Fibroblast of the aortic adventitia (primary cell): ENCODE measurements at regions not wholly inside any gene's neighbourhood (a gene's known extent, or its start where the extent isn't known, plus 50 kb on each side); places are given as distances from the start of the nearest gene placed in this dataset.

ENCODE experiments used
- DNase-seq: peaks from one replicate; pipeline ENCODE4 v3.0.0-alpha.2; 2010; ENCODE audit warnings: low read depth
- H3K4me3 ChIP-seq: 2 replicates; pipeline ENCODE4 v1.5.1; 2011; ENCODE audit warnings: low read depth, mild to moderate bottlenecking, control low read depth, low read length, moderate library complexity
- TF ChIP-seq, protein P1 (sequence below): IDR thresholded peaks from 2 replicates; pipeline ENCODE4 v1.5.1; 2011; ENCODE audit warnings: mild to moderate bottlenecking, low read length, control low read depth, inconsistent platforms; ENCODE audit not compliant: insufficient read depth

DNA sequence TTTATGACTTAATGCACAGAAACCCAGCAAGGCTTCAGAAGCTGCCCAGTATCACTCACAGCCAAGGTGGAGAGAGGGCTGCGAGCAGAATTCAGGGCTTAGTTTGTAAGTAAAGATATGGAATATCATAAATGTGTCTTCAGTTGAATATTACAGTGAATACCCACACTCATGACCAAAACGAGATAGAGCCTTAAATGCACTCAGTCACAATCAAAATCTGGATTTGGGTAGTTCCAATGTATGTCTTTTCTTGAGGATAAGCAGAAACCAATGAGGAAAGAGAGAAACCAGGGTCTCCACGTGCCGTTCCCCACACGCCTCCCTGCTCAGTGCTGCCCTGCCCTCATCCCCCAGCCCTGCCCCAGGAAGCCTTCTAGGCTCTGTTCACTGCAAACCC, 94.9 kb downstream of the ZIC5 start:
- TF ChIP-seq, protein P1, sequence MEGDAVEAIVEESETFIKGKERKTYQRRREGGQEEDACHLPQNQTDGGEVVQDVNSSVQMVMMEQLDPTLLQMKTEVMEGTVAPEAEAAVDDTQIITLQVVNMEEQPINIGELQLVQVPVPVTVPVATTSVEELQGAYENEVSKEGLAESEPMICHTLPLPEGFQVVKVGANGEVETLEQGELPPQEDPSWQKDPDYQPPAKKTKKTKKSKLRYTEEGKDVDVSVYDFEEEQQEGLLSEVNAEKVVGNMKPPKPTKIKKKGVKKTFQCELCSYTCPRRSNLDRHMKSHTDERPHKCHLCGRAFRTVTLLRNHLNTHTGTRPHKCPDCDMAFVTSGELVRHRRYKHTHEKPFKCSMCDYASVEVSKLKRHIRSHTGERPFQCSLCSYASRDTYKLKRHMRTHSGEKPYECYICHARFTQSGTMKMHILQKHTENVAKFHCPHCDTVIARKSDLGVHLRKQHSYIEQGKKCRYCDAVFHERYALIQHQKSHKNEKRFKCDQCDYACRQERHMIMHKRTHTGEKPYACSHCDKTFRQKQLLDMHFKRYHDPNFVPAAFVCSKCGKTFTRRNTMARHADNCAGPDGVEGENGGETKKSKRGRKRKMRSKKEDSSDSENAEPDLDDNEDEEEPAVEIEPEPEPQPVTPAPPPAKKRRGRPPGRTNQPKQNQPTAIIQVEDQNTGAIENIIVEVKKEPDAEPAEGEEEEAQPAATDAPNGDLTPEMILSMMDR, result no peak
- no peak for DNase-seq
- H3K4me3 ChIP-seq, result no peak overlapping the region

DNA sequence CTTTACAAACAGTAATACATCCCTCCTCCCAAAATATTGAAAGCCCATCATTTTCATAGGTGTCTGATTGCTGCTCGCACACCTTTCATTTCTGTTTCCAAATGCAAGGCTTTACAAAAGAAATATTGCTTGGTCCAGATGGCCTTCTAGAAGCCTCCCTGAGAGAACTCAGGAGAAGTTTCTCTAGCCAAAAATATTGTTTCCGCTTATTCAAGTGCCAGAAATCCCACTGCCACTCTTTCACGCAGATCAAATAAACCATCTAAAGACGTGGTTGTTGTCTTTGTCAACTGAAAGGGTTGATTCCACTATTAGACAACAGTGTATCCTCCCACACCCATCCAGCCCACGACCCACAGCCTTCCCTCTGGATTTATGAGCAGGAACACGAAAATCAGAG, 96.2 kb downstream of the ZIC5 start:
- TF ChIP-seq, protein P1, result no peak
- no peak for DNase-seq
- H3K4me3 ChIP-seq, result no peak overlapping the region

DNA sequence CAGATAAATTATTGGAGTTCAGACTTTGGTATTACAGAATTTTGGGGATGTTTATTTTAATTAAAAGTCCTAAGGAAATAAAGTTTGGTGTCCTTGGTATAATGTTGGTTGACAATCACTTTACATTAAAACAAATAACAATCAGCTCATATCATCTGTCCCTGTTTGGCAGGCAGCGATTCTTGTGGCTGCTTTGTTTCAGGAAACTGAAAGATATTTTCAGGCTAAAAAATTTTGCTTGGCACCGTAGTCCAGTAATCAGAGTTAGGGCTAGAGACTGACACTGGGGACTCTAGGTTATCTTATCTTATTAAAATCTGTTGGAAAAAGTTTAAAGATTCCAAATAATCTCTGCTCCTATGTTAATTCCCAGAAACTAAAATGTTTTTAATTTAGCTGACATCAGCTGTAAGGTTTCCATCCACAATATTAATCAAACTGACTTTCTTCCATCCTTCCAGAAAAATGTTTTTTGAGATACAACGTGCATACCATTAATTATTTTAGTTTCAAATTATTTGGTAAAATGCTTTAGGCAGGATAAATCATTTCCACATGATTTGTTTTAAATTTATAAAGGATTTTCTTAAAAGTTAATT, 97.6 kb downstream of the ZIC5 start:
- no peak overlapping the region for H3K4me3 ChIP-seq
- no peak for DNase-seq
- TF ChIP-seq, protein P1, result no peak

DNA sequence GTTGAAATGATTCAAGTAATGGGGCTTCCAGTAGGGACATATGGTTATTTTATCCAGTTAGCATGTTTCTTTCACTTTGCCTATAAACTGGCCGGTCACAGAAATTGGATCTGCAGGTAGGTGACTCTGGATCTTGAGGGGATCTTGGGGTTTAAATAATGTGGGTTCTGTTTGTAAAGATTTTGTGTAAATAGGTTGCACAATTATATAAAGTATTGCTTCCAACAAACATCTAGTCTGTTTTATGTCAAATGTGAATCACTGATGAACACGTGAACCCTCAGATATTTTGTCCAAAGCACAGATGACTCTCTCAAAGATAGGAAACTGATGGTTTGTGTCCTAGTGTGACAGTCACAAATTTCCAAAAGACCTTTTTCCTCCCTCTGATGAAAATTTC, 98.4 kb downstream of the ZIC5 start:
- H3K4me3 ChIP-seq, result no peak overlapping the region
- TF ChIP-seq, protein P1, result no peak
- DNase-seq, result no peak

DNA sequence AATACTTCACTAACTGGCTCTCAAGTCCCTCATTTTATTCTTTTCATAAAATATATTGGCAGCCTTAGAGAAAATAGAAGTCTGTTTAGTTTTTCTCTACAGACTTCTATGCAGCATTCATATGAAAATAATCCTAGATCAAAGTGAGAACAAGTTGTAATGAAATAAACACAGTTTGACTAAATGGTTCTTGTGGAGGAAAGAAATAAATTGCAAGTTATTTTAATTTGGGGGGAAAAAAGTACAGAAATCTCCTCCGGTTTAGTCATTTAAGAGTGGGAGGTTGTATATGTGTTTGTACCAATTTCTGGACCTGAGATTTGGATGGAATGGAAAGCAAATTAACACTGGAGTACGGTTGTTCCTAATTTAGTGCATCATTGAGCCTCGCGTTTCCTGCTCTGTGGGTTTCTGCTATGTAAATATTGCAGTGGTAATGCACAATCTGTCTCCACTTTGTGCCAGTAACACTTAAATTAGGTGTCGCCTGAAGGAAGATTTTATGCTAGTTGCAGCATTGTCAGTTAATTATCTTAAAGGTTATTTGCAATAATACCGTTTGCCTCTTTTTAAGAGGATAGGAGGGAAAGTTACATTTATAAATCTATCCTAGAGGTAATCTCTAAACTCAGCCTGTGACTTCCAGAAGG, 100.2 kb downstream of the ZIC5 start:
- no peak for DNase-seq
- no peak overlapping the region for H3K4me3 ChIP-seq
- TF ChIP-seq, protein P1, result no peak

DNA sequence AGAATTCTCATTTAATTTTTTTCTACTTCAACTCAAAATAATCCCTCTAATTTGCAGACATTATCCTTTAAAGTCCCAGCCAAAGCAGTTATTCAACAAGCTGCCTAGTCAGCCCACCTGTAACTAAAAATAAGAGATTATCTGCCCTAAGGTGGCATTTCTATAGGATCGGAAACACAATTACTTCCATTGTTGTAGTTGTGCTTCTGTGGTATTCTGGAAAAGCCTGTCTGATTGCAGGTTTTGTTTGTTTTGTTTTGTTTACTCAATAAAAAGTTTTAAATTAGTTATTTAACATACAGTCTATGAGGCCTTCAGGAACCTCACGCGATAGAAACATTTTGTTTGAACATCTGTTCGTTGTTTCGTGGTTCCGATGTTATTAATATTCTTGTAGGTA, 101.0 kb downstream of the ZIC5 start:
- DNase-seq, result no peak
- TF ChIP-seq, protein P1, result no peak
- no peak overlapping the region for H3K4me3 ChIP-seq

DNA sequence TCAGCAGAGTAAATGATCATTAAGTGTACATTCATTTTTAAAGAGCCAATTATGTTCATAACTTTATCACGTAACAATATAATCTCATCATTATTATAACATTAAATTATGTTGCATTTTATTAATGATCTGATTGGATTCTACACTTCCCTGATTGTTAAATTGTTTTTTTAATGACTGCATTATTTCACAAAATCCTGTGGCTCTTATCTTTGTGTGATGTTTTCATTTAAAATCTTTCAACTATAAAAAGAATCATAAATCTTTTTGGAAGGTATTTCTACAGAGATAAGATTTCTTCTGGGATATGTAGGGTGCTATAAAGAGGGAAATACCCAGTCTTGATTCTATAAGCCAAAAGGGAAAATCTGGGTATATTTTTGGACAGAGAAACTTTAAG, 101.7 kb downstream of the ZIC5 start:
- no peak overlapping the region for H3K4me3 ChIP-seq
- TF ChIP-seq, protein P1, result no peak
- no peak for DNase-seq
